Left lobe of liver (tissue), 2 donors: ENCODE measurements at regions not wholly inside any gene's neighbourhood (a gene's known extent, or its start where the extent isn't known, plus 50 kb on each side); places are given as distances from the start of the nearest gene placed in this dataset.
A peak's percentile ranks its signal among the peaks of the same experiment; 100 is the strongest.

Source experiments
- ATAC-seq: fragments of 200-7000 bp; cut with Tn5 transposase; one replicate; pipeline ENCODE4 v1.9.1; 2020; ENCODE audit warnings: mild to moderate bottlenecking, moderate library complexity
- DNase-seq: peaks from one replicate; pipeline ENCODE4 v3.0.0-alpha.2; 2020; ENCODE audit warnings: low spot score
- donor health status: DM: no; HTN: no; CAD: no; lungs with moderate emphysema.
- donor health status: DM: no; HTN: yes; CAD: no.

DNA sequence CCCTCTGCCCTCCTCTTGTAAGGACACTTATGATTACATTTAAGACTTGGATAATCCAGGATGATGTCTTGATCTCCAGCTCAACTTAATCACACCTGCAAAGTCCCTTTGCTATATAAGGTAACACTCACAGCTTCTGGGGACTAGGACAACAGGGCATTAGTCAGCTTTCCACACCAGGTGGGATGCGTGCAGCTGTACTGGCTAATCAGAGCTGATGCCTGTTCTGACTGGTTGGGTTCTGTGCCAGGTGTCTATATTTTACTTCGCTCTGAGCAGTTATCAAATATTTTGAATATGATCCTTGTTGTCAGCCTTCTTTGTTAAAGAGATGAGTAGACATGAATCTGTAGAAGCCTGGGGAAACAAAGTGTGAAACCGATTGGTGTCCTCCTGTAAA lies 115.5 kb upstream of the ATP8B1 start:
- DNase-seq: no peak
- ATAC-seq: no peak

DNA sequence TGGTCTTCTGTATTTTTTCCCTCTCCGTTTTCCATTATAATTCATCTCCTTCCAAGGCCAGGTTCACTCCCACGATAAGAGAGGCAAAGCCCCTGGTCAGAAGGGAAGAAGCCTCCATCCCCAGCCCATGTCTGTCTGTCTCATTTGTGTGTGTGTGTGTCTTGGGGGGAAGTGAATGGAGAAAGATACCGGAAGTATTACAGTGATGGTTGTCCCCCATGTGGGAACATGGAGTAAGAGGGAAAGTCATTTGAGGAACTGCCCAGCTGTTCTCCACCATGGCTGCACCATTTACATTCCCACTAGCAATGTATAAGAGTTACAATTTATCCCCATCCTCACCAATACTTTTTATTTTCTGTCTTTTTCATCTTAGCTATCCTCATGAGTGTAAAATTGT lies 113.6 kb upstream of the ATP8B1 start:
- ATAC-seq (no peak), DNase-seq (no peak)

- ATAC-seq (no peak), DNase-seq (no peak)
Measured at GRCh38 chr18:57915865-57916582, 112.9 kb upstream of the ATP8B1 start.

GRCh38 chr18:57915248-57915647 lies 112.1 kb upstream of the ATP8B1 start:
- DNase-seq (no peak), ATAC-seq (no peak)

DNA sequence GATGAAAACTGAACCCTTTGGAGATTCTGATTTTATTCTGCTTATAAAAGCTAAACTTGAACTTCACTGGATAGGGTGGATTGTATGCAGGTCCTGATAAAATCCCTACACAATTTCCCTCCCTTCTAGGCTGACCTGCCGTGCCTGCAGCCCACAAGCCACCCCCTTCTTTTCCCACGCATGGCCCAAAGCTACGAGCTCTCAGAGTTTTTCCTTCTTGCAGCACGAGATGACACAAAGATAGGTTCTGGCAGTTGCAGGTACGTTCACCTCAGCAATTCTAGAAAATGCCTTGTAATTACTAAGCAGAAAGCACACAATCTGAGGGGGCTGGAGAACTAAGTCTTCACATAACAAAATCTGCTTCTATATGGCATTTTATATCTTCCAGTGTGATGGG lies 110.6 kb upstream of the ATP8B1 start:
- no peak for DNase-seq
- no peak for ATAC-seq

DNA sequence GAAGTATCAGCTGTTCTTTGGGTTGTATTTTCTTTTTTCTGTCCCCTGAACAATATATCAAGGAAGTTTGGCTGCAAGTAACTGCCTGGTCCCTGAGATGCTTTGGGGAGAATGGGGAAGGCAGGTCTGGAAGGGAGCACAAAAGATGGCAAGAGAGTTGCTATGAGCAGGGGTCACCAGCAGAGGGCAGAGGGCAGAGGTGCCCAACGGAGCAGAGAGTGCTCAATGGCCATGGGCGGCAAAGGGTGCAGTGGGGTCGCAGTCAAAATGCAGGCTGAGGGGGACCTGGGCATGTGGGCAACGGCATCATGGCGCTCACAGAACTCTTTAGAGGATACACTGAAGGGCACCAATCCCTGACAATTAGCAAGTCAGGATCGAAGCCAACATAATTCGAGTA lies 107.7 kb upstream of the ATP8B1 start:
- ATAC-seq (peak; percentile 48), DNase-seq (no peak)

- ATAC-seq (no peak), DNase-seq (no peak)
Measured at GRCh38 chr18:57910134-57910533, 107.0 kb upstream of the ATP8B1 start.

- ATAC-seq: no peak
Measured at GRCh38 chr18:57909620-57910019, 106.5 kb upstream of the ATP8B1 start.

GRCh38 chr18:57908092-57908491 lies 105.0 kb upstream of the ATP8B1 start:
- ATAC-seq (no peak), DNase-seq (no peak)

More at GRCh38 chr18:57909620-57910019, 106.5 kb upstream of the ATP8B1 start:
- no peak for DNase-seq

DNA sequence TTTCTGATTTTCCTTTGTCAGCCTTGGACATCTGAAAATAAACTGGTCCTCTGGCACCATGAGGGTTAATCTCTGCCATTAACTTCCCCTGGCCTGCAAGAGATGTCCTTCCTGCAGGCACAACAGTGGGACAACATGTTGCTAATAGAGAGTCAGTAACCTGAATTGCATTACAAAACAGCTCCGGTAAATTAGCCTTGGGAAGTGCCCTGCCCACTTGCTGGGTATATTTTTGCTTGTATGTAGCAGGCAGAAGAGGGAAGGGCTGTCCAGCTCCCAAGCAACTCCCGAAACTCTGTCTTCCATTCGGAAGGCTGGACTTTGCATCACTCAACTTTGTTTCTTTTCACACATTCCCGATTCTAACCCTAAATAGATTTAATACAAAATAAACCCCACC lies 104.4 kb upstream of the ATP8B1 start:
- no peak for ATAC-seq
- no peak for DNase-seq

- DNase-seq (no peak), ATAC-seq (no peak)
Measured at GRCh38 chr18:57906852-57907251, 103.7 kb upstream of the ATP8B1 start.

DNA sequence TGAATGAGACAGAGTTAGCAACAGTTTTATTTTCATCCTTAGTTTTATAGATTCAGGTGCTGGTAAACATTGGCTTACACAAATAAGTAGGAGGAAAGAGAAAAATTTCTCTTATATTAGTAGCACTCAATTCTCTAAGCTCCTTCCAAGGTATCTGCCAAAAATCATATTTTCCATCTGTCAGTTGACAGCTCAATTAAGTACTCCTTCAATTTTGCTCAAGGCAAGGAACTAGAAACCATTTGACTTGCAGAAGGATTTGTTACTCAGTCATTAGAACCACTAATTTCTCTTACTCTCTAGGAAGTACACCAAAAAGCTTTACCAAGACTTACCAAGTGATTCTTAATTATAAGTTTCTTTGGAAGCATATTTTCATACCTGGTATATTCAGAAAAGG lies 101.4 kb upstream of the ATP8B1 start:
- no peak for DNase-seq
- ATAC-seq: no peak

GRCh38 chr18:57902721-57903120 lies 99.6 kb upstream of the ATP8B1 start:
- ATAC-seq (no peak), DNase-seq (no peak)

DNA sequence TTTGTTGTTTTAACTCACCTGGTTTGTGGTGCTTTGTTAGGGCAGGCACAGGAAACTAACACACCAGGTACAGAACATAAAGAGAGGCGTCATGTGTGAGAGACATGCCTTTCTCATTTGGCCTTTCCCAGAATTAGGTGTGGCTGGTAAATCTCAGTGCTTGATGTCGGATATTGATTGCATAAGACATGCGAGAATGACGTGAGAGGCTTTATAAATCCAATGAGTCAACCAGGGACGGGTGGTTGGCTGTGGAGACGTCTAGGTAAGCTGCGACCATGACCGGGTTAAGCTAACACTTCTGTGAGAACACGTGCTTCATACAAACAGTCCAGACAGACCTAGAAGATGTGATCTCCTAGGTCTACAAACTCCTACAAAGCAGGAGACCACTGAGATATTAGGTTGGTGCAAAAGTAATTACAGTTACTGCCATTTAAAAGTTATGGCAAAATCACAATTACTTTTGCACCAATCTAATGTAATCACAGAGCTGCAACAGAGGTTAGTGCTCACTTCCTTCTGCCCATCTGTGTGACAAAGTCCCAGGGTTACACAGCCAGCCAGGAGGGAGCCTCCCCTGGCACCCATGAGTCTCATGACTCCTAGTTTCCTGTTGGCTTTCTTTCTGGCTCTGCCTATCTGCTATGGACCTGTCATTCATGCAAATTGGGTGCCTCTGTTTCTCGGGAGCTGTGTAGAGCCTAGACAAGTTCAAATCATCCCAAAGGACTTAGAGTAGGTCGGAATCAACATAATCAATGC lies 98.9 kb upstream of the ATP8B1 start:
- DNase-seq: no peak
- peak; percentile 78 for ATAC-seq

- no peak for DNase-seq
- no peak for ATAC-seq
Measured at GRCh38 chr18:57900906-57901435, 97.9 kb upstream of the ATP8B1 start.

DNA sequence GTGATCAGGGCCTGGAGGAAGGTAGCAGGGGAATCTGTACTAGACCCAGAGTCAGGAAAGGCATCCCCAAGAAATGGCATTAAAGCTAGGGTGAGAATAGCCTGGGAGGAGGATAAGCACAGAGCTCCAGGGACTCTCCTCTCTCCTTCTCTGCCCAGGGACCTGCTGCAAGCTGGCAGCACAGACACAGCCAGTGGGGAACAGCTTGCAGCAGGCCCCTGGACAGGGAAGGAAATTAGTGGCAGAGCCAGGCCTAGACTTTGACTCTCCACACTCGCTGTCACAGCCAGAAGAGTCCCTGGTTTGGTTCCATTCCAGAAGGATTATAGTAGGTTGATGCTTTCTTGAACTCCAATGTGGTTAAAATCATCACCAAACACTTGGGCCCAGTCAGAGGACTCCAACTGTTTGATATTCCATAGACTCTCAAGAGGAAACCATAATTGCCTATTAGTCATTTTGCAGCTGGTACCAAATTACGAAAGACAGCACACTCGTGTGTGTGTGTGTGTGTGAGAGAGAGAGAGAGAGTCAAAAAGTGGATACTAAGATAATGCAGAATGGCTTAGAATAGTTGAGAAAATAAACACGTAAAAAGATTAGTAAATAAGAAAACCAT lies 95.5 kb upstream of the ATP8B1 start:
- ATAC-seq (no peak), DNase-seq (no peak)

DNA sequence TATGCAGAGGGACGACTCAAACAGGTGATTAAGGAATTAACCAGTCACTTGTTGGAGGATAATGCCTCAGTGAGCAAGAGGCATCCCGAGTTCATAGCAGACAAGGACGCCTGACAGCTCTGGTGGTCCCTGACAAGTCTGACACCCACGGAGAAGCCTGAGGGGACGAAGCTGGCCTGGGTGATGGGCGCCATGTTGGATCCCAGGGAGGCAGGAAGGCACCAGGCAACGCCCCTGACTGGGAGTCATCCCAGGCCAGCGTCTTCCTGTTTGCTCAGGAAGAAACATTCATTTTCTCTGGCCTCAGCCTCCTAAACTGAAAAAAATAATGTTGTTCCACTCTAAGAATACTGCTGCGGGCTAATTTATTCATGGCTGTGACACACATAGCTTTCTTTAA lies 92.1 kb upstream of the ATP8B1 start:
- DNase-seq: no peak
- no peak for ATAC-seq

DNA sequence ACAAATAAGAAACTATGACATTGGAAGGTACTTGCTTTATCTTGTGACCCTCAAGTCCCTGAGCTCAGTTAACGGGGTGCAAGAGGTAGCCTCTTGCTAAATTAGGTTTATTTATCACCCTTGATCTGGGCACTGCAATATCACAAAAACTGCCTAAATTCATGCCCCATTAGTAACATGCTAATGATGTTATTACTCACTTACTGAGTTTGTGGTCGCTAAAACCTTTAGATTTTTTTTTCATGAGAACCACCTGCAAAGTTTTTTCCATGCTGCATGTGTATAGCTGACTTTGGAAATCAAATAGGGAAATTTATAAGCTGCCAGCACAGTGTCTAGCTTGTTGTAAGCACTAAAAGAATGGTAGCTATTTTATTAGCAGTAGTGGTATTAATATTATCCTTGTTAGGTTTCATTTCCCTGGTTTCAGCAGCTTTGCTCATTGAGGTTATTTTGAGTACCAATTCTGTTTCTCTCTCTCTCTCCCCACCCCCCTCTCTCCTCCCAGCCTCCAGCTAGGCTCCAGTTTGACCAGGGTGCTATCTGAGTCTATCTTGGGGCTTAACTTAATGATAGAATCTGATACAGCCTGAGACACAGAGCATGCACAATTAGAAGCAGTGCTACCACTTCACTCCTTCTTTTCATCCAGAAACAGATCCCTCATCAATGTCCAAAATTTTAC lies 88.7 kb upstream of the ATP8B1 start:
- no peak for DNase-seq
- ATAC-seq: no peak

DNA sequence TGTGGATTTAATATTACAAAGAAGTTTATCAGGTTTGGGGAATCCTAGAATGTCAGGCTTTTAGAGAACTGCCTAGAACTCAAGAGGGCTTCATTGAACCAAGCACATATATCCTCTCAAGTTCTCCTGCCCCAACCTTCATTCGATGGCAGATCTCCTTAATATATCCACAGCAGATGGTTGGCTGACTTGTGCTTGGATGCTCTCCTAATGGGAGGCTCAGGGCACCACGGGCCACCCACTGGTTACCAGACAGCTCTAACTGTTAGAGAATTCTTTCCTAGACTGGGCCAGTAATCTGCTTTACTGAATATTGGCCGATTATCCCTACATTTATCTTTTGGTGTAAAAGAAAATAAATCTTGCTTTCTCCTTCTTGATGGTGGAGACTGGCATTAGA lies 87.2 kb upstream of the ATP8B1 start:
- DNase-seq (no peak), ATAC-seq (no peak)

- no peak for DNase-seq
Measured at GRCh38 chr18:57889841-57890240, 86.7 kb upstream of the ATP8B1 start.

More at GRCh38 chr18:57889841-57890240, 86.7 kb upstream of the ATP8B1 start:
- no peak for ATAC-seq
